Iris pigment epithelial cell (primary cell): ENCODE measurements at regions not wholly inside any gene's neighbourhood (a gene's known extent, or its start where the extent isn't known, plus 50 kb on each side); places are given as distances from the start of the nearest gene placed in this dataset.

Experiments
- DNase-seq: peaks from one replicate; pipeline ENCODE4 v3.0.0-alpha.2; 2011; ENCODE audit warnings: low read depth

GRCh38 chr3:74349015-74349414 lies 265.4 kb downstream of the CNTN3 start:
- no peak for DNase-seq

- no peak for DNase-seq
Measured at GRCh38 chr3:74347563-74348268, 266.7 kb downstream of the CNTN3 start.

GRCh38 chr3:74346896-74347295 lies 267.6 kb downstream of the CNTN3 start:
- DNase-seq = no peak

GRCh38 chr3:74345701-74346100 lies 268.8 kb downstream of the CNTN3 start:
- no peak for DNase-seq

GRCh38 chr3:74344865-74345440 lies 269.5 kb downstream of the CNTN3 start:
- peak; percentile 1 for DNase-seq

- no peak for DNase-seq
Measured at GRCh38 chr3:74343391-74343790, 271.1 kb downstream of the CNTN3 start.

- no peak for DNase-seq
Measured at GRCh38 chr3:74338998-74339397, 275.5 kb downstream of the CNTN3 start.

- DNase-seq = no peak
Measured at GRCh38 chr3:74332165-74332564, 282.3 kb downstream of the CNTN3 start.

GRCh38 chr3:74331711-74332110 lies 282.7 kb downstream of the CNTN3 start:
- DNase-seq = no peak

GRCh38 chr3:74329096-74329495 lies 285.4 kb downstream of the CNTN3 start:
- no peak for DNase-seq

- no peak for DNase-seq
Measured at GRCh38 chr3:74328435-74328834, 286.0 kb downstream of the CNTN3 start.

- no peak for DNase-seq
Measured at GRCh38 chr3:74315291-74315690, 299.2 kb downstream of the CNTN3 start.

GRCh38 chr3:74314696-74315095 lies 299.8 kb downstream of the CNTN3 start:
- DNase-seq = no peak

GRCh38 chr3:74309716-74310115 lies 304.7 kb downstream of the CNTN3 start:
- DNase-seq = no peak

- DNase-seq = no peak
Measured at GRCh38 chr3:74304424-74304823, 310.0 kb downstream of the CNTN3 start.

- no peak for DNase-seq
Measured at GRCh38 chr3:74303711-74304110, 310.7 kb downstream of the CNTN3 start.

- no peak for DNase-seq
Measured at GRCh38 chr3:74302969-74303368, 311.5 kb downstream of the CNTN3 start.

GRCh38 chr3:74302281-74302680 lies 312.2 kb downstream of the CNTN3 start:
- no peak for DNase-seq

- DNase-seq = no peak
Measured at GRCh38 chr3:74301056-74301455, 313.4 kb downstream of the CNTN3 start.

- DNase-seq = no peak
Measured at GRCh38 chr3:74295479-74295878, 319.0 kb downstream of the CNTN3 start.

GRCh38 chr3:74288761-74289160 lies 325.7 kb downstream of the CNTN3 start:
- no peak for DNase-seq

GRCh38 chr3:74287557-74287956 lies 326.9 kb downstream of the CNTN3 start:
- no peak for DNase-seq

GRCh38 chr3:74282202-74282601 lies 332.3 kb downstream of the CNTN3 start:
- DNase-seq = no peak

GRCh38 chr3:74281705-74282104 lies 332.8 kb downstream of the CNTN3 start:
- DNase-seq = no peak
